GM19035 (cell line): ENCODE measurements at regions not wholly inside any gene's neighbourhood (a gene's known extent, or its start where the extent isn't known, plus 50 kb on each side); places are given as distances from the start of the nearest gene placed in this dataset.

ENCODE experiments used
- ATAC-seq: cut with Tn5 transposase; IDR thresholded peaks from one replicate; pipeline ENCODE4 v1.9.1; 2021; ENCODE audit not compliant: unreplicated experiment

DNA sequence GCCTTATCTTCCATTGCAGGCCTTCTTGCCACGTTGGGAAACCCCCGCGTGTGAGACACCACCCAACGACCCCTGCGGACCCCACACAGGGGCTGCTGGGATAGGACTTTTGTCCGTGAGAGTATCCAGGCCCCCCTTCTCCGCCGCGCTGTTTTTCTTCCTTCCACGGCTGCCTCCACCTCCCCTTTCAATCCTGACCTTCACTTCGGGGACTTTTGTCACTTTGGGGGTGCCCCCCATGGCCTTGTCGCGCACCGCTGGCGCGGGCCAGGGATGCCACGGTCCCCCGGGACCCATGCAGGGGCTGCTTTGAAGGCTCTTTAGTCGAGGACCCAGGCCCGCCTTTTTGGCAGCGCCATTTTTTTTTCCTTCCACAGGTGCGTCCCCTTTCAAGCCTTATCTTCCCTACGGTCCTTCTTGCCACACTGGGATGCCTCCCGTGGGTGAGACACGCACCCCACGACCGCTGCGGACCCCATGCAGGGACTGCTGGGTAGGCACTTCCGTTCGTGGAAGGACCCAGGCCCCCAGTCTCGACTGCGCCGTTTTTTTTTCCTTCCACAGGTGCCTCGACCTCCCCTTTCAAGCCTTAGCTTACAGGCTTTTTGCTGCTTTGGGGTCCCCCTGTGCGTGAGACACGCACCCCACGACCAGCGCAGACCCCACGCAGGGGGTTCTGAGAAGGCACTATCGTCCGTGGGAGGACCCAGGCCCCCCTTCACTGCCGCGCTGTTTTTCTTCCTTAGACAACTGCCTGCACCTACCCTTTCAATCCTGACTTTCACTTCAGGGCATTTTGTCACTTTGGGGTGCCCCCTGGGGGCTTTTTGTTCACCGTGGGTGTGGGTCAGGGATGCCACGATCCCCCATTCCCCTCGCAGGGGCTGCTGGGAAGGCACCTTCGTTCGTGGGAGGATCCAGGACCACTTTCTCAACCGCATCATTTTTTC, 267.4 kb downstream of the ALG10 start:
- no peak for ATAC-seq

DNA sequence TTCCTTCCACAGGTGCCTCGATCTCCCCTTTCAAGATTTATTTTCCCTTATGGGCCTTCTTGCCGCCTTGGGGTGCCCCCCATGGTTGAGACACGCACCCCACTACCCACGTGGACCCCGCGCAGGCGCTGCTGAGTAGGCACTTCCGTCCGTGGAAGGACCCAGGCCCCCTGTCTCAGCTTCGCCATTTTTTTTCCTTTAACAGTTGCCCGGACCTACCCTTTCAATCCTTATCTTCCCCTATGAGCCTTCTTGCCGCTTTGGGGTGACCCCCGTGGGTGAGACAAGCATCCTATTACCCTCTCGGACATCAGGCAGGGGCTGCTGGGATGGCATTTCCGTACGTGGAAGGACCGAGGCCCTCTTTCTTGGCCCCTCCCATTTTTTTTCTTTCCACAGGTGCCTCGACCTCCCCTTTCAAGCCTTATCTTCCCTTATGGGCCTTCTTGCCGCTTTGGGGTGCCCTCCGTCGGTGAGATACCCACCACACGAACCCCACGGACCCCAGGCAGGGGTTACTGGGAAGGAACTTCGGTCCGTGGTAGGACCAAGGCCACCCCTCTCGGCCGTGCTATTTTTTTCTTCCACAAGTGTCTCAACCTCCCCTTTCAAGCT, 268.2 kb downstream of the ALG10 start:
- no peak for ATAC-seq

DNA sequence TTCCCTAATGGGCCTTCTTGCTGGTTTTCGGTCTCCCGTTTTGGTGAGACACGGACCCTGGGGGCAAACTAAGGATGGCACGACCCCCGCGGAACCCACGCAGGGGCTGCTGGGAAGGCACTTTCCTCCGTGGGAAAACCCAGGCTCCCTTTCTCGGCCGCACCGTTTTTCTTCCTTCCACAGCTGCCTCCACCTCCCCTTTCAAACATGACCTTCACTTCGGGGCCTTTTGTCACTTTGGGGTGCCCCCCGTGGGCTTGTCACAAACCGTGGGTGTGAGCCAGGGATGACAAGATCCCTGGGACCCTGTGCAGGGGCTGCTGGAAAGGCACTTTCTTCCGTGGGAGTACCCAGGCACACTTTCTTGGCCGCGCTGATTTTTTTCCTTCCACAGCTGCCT, 268.7 kb downstream of the ALG10 start:
- ATAC-seq, result no peak

DNA sequence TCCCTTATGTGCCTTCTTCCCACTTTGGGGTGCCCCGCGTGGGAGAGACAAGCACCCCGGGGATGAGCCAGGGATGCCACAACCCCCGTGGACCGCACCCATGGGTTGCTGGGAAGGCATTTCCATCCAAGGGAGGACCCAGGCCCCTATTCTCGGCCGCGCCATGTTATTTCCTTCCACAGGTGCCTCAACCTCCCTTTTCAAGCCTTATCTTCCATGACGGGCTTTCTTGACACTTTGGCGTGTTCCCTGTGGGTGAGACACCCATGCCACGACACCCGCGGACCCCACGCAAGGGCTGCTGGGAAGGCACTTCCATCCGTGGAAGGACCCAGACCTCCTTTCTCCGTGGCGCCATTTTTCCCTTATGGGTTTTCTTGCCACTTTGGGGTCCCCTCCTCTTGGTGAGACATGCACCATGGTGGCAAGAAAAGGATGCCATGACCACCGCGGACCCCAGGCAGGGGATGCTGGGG, 269.2 kb downstream of the ALG10 start:
- ATAC-seq, result no peak

DNA sequence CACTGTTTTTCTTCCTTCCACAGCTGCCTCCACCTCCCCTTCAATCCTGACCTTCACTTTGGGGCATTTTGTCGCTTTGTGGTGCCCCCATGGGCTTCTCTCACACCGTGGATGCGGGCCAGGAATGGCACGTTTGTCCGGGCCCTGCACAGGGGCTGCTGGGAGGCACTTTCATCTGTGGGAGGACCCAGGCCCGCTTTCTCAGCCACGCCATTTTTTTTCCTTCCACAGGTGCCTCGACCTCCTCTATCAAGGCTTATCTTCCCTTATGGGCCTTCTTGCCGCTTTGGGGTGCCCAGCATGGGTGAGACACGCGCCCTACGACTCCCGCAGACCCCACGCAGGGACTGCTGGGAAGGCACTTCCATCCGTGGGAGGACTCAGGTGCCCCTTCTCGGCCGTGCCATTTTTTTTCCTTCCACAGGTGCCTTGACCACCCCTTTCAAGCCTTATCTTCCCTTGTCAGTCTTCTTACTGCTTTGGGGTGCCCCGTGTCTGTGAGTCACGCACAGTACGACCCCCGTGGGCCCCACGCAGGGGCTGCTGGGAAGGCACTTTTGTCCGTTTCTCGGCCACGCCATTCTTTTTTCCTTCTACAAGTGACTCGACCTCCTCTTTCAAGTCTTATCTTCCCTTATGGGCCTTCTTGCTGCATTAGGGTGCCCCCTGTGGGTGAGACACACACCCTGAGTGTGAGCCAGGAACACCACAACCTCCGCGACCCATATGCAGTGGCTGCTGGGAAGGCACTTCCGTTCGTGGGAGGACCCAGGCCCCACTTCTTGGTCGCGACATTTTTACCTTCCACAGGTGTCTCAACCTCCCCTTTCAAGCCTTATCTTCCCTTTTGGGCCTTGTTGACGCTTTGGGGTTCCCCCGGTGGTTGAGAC, 270.7 kb downstream of the ALG10 start:
- no peak for ATAC-seq

DNA sequence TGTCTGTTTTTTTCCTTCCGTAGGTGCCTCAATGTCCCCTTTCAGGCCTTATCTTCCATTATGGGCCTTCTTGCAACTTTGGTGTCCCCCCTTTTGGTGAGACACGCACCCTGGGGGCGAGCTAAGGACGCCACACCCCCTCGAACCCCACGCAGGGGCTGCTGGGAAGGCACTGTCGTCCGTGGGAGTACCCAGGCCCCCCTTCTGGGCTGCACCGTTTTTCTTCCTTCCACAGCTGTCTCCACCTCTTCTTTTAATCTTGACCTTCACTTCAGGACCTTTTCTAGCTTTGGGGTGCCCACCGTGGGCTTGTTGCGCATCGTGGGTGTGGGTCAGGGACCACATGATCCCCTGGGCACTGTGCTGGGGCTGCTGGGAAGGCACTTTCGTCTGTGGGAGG, 271.8 kb downstream of the ALG10 start:
- no peak for ATAC-seq

DNA sequence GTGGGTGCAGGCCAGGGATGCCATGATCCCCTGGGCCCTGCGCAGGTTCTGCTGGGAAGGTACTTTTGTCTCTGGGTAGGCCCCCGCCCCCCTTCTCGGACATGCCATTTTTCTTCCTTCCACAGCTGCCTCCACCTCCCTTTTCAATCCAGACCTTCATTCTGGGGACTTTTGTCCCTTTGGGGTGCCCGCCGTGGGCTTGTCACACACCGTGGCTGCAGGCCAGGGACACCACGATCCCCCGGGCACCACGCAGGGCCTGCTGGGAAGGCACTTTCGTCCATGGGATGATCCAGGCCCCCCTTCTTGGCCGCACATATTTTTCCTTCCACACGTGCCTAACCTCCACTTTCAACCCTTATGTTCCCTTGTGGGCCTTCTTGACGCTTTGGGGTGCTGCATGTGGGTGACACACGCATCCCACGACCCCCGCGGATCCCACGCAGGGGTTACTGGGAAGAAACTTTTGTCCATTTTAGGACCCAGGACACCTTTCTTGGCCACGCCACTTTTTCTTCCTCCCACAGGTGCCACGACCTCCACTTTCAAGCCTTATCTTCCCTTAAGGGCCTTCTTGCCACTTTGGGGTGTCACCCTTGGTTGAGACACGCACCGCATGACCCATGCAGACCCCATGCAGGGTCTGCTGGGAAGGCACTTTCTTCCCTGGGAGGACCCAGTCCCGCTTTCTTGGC, 272.5 kb downstream of the ALG10 start:
- ATAC-seq, result no peak

DNA sequence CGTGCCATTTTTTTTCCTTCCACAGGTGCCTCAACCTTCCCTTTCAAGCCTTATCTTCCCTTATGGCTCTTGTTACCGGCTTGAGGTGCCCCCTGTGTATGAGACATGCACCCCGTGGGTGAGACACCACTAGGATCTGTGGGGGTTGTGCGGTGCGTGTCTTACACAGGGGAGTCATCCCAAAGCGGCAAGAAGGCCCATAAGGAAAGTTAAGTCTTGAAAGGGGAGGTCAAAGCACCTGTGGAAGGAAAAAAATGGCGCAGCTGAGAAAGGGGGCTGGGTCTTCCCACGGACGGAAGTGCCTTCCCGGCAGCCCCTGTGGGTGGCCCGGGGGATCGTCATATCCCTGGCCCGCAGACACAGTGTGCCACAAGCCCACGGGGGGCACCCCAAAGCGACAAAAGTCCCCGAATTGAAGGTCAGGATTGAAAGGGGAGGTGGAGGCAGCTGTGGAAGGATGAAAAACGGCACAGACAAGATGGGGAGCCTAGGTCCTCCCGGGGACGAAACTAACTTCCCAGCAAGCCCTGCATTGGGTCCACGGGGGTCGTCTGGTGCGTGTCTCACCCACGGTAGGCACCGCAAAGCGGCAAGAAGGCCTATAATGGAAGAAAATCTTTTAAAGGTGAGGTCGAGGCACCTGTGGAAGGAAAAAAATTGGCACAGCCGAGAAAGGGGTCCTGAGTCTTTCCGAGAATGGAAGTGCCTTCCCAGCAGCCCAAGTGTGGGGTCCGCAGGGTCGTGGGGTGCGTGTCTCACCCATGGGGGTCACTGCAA, 273.3 kb downstream of the ALG10 start:
- no peak for ATAC-seq

DNA sequence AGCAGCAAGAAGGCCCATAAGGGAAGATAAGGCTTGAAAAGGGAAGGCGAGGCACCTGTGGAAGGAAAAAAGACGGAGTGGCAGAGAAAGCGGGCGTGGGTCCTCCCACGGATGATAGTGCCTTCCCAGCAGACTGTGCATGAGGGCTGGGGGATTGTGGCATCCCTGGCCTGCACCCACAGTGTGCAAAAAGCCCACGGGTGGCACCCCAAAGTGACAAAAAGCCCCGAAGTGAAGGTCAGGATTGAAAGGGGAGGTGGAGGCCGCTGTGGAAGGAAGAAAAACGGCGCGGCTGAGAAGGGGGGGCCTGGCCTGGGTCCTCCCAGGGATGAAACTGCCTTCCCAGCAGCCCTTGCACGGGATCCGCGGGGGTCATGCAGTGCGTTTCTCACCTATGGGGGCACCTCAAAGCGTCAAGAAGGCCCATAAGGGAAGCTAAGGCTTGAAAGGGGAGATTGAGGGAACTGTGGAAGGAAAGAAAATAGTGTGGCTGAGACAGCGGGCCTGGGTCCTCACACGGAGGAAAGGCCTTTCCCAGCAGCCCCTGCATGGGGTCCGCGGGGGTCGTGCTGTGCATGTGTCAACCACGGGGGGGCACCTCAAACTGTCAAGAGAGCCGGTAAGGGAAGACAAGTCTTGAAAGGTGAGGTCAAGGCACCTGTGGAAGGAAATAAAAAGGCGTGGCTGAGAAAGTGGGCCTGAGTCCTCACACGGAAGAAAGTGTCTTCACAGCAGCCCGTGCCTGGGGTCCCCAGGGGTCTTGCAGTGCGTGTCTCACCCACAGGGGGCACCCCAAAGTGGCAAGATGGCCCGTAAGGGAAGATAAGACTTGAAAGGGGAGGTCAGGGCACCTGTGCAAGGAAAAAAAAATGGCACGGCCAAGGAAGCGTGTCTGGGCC, 274.1 kb downstream of the ALG10 start:
- no peak for ATAC-seq

DNA sequence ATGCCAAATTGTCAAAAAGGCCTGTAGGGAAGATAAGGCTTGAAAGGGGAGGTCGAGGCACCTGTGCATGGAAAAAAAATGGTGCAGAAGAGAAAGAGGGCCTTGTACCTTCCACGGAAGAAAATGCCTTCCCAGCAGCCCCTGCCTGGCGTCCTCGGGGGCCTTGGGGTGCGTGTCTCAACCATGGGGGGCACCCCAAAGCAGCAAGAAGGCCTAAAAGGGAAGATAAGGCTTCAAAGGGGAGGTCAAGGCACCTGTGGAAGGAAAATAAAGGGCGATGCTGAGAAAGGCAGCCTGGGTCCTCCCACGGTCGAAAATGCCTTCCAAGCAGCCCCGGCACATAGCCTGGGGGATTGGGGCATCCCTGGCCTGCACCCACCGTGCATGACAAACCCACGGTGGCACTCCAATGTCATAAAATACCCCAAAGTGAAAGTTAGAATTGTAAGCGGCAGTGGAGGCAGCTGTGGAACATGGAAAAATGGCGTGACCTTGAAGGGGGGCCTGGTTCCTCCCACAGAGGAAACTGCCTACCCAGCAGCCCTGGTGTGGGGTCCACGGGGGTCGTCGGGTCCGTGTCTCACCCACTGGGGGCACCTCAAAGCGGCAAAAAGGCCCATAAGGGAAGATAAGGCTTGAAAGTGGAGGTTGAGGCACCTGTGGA, 275.0 kb downstream of the ALG10 start:
- ATAC-seq, result no peak

DNA sequence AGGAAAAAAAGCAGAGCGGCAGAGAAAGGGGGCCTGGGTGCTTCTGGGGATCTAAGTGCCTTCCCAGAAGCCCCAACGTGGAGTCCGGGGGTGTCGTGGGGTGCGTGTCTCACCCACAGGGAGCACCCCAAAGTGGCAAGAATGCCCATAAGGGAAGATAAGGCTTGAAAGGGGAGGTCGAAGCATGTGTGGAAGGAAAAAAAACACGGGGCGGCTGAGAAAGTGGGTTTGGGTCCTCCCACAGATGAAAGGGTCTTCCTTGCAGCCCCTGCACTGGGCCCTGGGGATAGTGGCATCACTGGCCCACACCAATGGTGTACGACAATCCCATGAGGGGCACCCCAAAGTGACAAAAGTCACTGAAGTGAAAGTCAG, 275.5 kb downstream of the ALG10 start:
- no peak for ATAC-seq

DNA sequence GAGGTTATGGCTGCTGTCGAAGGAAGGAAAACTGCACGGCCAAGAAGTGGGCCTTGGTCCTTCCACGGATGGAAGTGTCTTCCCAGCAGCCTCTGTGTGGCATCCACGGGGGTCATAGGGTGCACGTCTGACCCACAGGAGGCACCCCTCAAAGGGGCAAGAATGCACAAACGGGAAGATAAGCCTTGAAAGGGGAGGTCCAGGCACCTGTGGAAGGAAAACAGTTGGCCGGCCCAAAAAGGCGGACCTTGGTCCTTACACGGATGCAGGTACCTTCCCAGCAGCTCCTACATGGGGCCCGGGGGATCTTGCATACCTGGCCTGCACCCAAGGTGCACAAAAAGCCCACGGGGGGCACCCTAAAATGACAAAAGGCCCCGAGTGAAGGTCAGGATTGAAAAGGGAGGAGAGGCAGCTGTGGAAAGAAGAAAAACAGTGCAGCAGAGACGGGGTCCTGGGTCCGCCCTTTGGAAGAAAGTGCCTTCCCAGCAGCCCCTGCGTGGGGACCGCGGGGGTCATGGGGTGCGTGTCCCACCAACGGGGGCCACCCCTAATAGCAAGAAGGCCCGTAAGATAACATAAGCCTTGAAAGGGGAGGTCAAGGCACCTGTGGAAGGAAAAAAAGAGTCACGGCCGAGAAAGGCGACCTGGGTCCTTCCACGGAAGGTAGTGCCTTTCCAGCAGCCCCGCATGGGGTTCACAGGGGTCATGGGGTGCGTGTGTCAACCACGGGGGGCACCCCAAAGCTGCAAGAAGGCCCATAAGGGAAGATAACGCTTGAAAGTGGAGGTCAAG, 276.1 kb downstream of the ALG10 start:
- no peak for ATAC-seq

DNA sequence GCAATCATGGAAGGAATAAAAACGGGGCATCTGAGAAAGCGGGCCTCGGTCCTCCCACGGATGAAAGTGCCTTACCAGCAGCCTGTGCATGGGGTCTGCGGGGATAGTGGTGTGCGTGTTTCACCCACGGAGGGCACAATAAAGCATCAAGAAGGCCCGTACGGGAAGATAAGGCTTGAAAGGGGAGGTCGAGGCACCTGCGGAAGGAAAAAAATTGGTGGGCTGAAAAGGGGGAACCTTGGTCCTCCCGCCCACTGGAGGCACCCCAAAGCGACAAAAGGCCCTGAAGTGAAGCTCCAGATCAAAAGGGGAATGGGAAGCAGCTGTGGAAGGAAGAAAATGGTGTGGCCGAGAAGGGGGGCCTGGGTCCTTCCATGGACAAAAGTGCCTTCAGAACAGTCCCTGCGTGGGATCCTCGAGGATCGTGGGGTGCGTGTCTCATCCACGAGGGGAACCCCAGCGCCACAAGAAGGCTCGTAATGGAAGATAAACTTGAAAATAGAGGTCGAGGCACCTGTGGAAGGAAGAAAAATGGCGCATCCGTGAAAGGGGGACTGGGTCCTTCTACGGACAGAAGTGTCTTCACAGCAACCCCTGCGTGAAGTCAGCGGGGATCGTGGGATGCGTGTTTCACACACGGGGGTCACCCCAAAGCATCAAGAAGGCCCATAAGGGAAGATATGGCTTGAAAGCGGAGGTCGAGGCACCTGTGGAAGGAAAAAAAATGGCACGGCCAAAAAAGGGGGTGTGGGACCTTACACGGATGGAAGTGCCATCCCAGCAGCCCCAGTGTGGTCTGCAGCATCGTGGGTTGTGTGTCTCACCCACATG, 276.9 kb downstream of the ALG10 start:
- ATAC-seq, result no peak

DNA sequence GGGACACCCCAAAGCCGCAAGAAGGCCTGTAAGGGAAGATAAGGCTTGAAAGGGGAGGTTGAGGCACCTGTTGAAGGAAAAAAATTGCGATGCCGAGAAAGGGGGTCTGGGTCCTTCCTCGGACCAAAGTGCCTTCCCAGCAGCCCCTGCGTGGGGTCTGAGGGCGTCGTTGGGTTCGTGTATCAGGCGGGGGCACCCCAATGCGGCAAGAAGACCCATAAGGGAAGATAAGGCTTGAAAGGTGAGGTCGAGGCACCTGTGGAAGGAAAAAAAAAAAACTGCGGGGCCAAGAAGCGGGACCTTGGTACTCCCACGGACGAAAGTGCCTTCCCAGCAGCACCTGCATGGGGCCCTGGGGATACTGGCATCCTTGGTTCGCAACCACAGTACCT, 277.5 kb downstream of the ALG10 start:
- no peak for ATAC-seq

DNA sequence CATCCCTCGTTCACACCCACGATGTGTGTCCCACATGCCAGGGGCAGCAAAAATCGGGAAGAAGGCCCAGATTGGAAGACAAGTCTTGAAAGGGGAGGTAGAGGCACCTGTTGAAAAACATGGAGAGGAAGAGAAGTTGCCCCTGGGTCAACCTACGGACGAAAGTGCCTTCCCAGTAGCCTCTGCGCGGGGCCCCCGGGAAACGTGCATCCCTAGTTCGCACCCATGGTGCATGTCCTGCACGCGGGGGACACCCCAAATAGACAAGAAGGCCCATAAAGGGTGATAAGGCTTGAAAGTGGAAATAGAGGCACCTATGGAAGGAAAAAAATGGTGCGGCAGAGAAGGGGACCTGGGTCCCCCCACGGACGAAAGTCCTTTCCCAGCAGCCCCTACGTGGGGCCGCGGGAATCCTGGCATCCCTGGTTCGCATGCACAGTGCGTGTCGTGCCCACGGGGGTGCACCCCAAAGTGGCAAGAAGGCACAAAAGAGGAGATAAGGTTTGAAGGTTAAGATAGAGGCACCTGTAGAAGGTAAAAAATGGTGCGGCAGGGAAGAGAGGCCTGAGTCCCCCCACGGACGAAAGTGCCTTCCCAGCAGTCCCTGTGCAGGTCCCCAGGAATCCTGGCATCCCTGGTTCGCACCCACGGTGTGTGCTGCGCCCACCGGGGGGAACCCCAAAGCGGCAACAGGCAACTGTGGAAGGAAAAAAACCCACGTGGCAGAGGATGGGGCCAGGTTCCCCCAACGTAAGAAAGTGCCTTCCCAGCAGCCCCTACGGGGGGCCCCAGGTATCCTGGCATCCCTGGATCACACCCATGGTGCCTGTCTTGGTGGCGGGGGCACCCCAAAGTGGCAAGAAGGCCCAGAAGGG, 278.3 kb downstream of the ALG10 start:
- no peak for ATAC-seq
